HK-2 (cell line): ENCODE measurements at regions not wholly inside any gene's neighbourhood (a gene's known extent, or its start where the extent isn't known, plus 50 kb on each side); places are given as distances from the start of the nearest gene placed in this dataset.
"Not testable (repeated sequence)": the region's sequence is repeated elsewhere in the genome, so short reads cannot be mapped to it uniquely, and the experiment has no call there.

ENCODE experiments used
- DNase-seq: peaks from one replicate; pipeline ENCODE4 v3.0.0-alpha.2; 2018; ENCODE audit not compliant: unreplicated experiment

DNA sequence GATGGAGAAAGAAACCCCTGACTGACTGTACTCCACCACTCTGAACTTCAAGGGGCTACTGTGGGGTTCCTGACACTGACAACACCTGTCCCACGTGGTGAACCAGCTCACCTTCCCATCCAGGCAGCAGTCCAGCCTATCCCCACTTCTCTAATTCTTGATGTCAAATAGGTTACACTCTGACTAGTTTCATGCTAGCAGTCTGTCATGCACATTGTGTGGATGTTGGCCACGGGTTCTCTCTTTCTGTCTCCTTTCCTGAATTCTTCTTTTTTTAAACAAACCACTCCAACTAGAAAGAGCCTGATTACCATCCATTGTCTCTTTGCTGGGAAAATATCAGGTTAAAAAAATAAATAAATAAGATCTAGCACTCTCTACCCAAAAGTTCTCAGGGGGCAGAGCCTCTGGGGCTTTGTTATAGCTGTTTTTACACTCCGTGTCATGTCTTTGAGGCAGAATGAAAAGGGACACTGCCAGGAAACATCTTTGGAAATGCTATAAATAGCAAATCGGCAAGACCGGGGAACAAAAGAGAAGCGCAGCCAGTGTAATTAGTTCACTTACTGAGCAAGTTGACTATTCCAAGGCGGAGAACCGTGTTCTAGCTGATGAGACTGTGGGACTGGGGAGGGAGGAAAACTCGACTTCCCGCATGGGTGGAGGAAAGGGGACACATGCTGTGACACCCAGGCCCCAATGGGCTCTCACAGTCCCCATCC is 356.1 kb downstream of the OMA1 start:
- DNase-seq, result no peak

- no peak for DNase-seq
Measured at GRCh38 chr1:58189453-58189852, 357.1 kb downstream of the OMA1 start.

DNA sequence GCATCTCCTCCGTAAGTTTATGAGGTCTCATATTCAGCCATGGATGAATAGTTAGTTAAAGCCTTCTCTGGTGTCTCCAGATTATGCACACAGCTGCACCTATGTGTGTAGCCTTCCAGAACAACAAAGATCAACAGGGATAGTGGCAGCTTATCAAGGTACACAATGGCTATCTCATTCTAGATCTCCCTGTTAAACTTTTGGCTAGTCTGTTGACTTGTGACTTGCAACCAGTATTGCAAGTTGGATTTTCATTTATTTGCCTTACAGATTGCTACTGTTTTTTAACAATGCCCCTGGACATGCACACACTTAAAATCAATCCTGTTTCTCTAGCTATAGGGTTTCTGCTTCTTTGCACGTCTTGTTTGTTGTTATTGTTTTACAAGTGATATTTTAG is 363.2 kb downstream of the OMA1 start:
- DNase-seq, result no peak

- no peak for DNase-seq
Measured at GRCh38 chr1:58180537-58180936, 366.0 kb downstream of the OMA1 start.

GRCh38 chr1:58169160-58169559 is 377.4 kb downstream of the OMA1 start:
- not testable (repeated sequence) for DNase-seq

DNA sequence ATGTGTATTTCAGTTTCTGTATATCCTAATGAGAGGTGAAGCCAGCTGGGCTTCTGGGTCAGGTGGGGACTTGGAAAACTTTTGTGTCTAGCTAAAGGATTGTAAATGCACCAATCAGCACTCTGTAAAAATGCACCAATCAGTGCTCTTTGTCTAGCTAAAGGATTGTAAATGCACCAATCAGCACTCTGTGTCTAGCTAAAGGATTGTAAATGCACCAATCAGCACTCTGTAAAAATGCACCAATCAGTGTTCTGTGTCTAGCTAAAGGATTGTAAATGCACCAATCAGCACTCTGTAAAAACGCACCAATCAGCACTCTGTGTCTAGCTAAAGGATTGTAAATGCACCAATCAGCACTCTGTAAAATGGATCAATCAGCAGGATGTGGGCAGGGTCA is 379.4 kb downstream of the OMA1 start:
- not testable (repeated sequence) for DNase-seq

GRCh38 chr1:58166417-58166816 is 380.1 kb downstream of the OMA1 start:
- DNase-seq, result no peak

DNA sequence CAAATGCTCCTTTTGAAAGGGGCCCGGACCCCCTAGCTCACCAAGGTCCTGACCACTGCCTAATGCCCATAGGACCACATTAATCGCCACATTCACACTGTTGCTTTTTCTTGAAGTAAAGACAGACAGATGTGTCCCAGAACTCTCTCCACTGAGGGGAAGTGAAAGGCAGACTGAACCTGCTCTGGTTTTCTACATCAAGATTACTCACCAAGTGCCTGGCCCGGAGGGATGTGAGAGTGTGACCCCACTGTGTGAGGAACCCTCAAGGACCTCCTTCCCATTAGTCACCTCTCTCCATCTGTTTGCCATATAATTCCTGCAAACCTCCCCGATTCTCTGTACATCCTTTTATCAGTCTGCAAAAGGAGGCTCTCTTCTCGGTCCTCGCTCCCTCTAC is 381.5 kb downstream of the OMA1 start:
- no peak for DNase-seq

- DNase-seq, result peak; percentile 41
Measured at GRCh38 chr1:58162952-58163550, 383.5 kb downstream of the OMA1 start.

DNA sequence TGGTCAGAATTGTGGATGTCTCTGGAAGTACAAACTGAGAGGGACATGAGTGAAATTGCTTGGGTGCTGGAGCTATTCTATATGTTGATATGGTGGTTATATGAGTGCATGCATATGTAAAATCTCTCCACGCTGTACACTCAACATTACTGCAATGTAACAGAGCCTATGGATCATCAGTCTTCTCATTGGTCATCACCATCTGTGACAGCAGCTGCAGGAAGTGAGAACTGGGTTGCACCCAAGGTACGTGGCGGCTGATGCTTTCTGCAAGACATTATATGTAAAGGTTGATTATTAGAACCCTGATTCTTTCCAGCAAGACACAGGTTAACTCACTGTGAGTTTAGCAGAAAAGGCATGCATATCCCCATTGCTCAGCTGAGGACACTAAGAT is 387.1 kb downstream of the OMA1 start:
- DNase-seq, result no peak

DNA sequence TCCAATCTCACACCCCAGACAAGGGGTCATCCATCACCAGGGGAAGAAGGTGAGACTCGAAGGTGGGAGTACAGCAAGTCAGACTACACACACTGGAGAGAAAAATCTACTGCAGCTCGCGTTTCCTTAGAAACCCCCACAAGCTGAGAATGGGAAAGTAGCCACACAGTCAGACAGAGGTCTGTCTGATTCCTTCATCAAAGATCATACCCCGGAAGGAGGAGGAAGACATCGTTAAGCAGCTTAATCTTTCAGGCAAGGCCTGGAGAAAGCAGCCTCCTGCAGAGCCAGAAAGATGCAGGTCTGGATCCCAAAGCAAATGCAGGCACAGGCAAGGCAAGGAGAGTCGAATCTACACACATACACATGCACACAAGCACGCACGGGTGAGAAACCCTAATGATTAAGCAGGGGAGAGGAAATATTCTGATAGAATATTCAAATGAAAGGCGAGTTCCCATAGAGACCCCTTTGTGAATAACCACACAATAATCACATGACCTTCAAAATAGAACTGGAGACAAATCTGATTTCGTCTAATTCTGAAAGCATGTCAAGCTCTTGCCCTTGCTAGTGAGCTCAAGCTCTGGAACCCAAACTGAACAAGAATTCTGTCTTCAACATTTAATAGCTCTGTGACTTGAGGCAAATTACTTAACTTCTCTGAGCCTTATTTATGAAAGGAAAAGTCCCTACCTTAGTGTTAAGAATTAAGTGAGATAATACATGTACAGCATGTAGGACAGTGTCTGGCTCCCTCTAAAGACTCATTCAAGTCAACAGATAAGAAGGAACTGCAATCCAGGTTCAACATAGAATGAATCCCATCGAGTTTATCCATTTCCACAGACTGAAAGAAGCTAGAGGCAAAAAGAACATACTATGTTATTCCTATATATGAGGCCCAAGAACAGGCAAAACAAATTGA is 387.8 kb downstream of the OMA1 start:
- no peak for DNase-seq

GRCh38 chr1:58158016-58158415 is 388.5 kb downstream of the OMA1 start:
- DNase-seq, result no peak

DNA sequence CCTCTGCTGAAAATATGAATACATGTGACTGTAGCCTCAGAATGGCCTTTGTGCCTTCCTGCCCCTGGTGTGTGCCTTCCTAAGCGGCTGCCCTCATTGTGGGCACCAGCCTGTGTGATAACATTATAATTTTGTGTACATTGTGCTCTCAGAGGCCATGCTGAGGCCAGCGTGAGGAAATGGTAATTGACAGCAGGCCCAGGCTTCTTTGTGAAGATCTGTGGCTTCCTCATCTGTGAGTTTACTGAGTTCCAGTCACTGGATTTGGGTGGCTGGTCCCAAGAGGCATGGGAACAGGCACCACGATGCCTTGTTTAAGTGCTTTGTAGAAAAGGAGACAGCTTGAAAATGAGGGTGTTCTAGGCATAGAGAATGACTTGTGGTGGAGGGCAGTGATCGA is 389.3 kb downstream of the OMA1 start:
- no peak for DNase-seq

GRCh38 chr1:58156831-58157230 is 389.7 kb downstream of the OMA1 start:
- DNase-seq, result no peak

DNA sequence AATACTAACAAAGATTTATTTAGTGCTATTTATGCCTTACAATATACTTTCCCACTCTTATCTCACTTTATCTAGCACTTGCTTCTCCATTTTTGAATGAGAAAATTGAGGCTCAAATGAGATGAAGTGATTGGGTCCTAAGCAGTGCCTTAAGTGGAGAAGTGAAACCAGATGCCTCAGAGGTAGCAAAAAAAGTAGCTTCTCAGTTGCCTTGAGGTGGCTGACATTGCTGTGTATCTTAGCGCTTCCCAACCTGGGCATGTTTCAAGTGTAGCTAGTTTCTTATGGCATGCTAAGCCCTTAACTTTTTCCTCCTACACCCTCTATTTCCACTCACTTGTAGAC is 390.4 kb downstream of the OMA1 start:
- DNase-seq, result no peak

- DNase-seq, result peak; percentile 5
Measured at GRCh38 chr1:58155418-58156123, 391.0 kb downstream of the OMA1 start.

DNA sequence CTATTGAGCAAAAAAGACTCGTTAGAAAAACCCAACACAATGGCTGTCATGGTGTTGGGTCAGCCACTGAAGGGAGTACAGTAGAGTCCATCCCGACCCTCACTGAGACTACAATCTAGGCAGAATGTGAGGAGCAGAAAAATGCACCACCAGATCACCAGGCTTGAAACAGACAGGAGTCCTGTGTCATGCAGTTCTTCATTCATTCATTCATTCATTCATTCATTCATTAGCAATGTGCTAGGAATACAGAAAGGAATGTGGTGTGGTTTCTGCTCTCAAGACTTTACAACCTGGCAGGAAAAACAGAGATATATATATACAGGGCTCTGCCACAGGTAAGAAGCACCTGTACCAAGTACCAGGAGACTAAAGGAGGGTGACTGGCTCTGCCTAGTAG is 392.3 kb downstream of the OMA1 start:
- no peak for DNase-seq

DNA sequence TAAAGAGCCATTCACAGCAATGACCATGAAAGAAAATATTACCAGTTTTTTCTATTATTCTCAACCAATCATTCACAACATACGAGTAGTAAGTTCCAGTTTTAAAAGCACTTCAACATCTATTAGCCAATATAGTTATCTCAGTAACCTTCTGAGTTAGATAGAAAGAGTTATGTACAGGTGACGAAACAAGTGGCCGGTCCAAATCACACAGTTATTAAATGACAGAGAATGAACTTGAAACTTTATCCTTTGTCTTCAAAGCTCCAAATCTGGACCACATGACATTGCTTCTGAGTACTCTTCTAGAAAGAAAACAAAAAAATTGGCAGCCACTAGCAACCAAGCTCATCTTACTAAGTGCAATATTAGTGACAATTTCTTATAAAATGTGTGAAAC is 393.8 kb downstream of the OMA1 start:
- DNase-seq, result no peak

DNA sequence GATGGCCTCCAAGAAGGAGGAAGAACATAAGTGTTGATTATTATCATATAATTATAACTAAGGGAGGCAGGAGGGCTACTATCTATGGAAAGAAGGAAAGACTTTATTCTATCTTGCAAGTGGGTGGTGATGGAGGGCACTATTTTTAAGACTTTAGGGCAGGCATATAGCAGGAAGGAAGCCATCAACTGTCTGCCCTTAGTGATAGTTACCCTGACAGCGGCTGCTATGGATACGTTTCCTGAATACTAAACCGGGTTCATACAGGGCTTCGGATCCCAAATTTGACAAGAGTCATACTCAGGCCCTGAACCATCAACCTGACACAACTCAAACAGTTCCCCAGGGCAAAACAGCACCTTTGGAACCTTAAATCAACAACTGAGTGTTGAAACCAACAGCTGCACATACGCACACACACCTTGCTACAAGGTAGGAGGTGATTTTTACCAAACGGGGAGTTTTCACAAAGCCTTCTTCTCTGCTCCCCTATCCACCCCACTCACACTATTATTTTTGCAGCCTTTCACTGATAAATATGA is 397.2 kb downstream of the OMA1 start:
- no peak for DNase-seq

DNA sequence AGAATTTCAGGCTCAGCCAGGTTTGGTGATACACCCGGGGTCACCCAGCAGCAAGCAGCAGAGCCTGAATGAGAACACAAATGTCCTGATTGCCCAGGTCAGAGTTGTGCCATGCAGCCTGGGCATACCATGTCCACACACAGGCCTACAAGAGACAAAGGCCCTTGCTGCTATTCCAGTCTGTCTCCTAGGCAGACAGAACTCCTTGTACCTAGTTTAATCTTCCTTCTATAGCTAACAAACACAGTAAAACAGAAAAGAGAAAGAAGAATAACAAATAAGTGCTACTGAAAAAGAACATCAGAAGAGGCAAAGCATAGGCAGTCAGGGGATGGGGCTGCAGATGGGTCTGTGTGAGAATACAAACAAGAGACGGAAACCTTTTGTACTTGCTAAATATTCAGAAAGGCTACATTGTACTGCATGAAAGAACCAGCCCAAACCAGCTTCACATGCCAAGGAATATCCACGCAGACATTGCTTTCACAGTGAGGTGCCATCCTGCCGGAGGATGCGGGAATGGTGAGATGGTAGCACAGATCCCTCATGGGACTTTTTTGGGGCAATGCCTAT is 401.7 kb downstream of the OMA1 start:
- no peak for DNase-seq

DNA sequence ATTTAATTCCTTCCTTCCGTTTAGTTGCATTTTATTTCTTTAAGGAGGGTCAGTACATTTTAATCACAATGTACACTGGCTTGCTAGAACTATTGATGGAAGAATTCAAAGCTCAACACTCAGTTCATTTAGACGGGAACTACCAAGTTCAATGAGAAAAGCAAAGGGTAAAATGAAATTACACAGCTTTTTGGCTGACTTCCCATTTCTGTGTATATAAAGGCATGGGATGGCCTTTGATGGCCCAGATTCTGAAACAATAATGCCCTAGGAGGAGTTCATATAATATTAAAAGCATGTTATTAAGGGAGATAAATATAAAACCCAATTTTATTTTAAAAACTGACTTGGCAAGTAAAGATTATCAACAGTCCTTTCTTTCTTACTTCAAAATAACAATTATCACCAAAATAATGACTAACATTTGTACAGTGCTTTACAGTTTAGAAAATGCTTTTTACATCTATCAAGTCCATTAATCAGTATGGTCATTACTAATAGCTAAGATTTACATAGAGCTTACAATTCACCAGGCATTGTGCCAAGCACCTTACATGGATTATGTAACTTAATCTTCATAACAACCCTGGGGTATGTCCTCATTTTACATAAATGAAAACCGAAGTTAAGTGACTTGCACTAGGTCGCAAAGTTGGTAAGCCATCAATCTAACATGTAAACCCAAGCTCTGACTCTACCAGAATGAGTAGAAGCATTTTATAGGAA is 402.4 kb downstream of the OMA1 start:
- no peak for DNase-seq
